ENCODE measurements at regions not wholly inside any gene's neighbourhood (a gene's known extent, or its start where the extent isn't known, plus 50 kb on each side); places are given as distances from the start of the nearest gene placed in this dataset.

DNA sequence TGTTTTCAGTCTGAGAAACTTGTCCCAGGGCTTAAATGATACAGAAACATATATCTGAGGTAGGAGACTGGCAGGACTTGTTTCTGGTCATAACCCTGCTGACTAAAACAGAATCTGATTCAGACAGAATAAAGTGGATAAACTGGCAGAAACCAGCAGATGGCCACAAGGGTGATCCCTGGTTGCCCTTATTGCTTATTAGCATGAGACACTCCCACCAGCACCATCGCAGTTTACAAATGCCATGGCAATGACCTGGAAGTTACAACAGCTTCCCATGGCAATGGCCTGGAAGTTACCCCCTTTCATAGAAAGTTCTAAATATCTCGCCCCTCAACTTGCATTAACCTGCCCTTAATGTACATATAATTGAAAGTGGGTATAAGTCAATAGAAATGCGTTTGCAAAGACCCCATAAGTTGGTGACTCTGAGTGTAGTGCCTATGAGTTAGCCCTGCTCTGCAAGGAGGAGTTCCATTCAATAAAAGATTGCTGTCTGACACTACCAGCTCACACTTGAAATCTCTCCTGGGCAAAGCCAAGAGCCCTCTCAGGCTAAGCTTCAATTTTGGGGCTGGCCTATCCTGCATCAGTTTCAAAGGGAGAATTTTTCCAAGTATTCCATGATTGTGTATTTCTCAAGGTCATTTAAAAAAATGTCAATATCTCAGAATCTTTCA, 52.9 kb upstream of the PAGE5 start:
- TF ChIP-seq, protein P1, sequence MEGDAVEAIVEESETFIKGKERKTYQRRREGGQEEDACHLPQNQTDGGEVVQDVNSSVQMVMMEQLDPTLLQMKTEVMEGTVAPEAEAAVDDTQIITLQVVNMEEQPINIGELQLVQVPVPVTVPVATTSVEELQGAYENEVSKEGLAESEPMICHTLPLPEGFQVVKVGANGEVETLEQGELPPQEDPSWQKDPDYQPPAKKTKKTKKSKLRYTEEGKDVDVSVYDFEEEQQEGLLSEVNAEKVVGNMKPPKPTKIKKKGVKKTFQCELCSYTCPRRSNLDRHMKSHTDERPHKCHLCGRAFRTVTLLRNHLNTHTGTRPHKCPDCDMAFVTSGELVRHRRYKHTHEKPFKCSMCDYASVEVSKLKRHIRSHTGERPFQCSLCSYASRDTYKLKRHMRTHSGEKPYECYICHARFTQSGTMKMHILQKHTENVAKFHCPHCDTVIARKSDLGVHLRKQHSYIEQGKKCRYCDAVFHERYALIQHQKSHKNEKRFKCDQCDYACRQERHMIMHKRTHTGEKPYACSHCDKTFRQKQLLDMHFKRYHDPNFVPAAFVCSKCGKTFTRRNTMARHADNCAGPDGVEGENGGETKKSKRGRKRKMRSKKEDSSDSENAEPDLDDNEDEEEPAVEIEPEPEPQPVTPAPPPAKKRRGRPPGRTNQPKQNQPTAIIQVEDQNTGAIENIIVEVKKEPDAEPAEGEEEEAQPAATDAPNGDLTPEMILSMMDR (IDR thresholded peaks at IDR 0.05): no peak
- TF ChIP-seq POLR2A (IDR thresholded peaks at IDR 0.05): no peak

All from prostate gland (tissue), 2 donors.